GM18870 (cell line): ENCODE measurements at regions not wholly inside any gene's neighbourhood (a gene's known extent, or its start where the extent isn't known, plus 50 kb on each side); places are given as distances from the start of the nearest gene placed in this dataset.
A peak's percentile ranks its signal among the peaks of the same experiment; 100 is the strongest.
"Not testable (repeated sequence)": the region's sequence is repeated elsewhere in the genome, so short reads cannot be mapped to it uniquely, and the experiment has no call there.

Experiments
- ATAC-seq: cut with Tn5 transposase; IDR thresholded peaks from one replicate; pipeline ENCODE4 v1.9.1; 2021; ENCODE audit warnings: moderate library complexity; ENCODE audit not compliant: unreplicated experiment

GRCh38 chr16:80263181-80263823 lies 277.5 kb upstream of the DYNLRB2 start:
- ATAC-seq: no peak

- ATAC-seq: no peak
Observed at GRCh38 chr16:80260906-80261311, 279.9 kb upstream of the DYNLRB2 start.

DNA sequence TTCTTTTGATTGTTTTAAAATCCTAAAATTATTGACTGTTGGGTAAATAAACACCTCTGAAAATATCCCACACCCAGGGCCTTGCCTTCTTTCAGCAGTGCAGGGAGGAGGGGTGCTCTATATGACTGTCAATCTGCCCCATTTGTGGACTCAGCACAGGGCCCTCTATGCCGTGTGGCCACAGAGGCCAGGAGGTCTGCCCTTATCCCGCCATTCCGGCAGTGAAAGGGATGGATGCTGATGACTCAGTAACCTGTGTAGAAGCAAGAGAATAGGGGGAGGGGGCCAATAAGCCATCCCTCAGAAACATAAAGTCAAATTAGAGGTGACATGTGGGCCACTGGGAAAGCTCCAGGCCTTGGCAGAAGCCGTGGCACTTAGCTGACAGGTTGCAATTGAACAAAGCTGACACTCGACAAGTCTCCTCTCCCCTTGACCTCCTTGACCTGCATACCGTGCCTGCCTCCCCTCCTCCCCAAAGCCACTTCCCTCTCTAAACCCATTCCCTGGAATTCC lies 281.4 kb upstream of the DYNLRB2 start:
- ATAC-seq: no peak

DNA sequence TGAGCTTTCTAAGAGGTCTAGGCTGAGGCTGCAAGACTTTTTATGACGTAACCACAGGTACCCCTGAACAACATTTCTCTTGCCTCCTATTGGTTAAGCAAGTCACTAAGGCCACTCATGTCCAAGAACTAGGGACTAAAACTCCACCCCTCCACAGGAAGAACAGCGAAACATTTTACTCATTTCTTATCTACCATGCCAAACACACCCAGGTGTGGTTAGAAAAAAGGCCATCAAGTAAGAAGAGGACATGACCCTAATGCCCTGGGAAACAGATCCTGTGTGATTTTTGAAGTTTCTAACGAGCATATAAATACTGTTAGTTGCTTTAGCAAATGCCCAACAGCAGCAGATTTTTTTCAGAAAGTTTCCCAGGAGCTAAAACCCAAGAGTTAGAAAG lies 282.4 kb upstream of the DYNLRB2 start:
- no peak for ATAC-seq

- no peak for ATAC-seq
Observed at GRCh38 chr16:80254970-80255369, 285.8 kb upstream of the DYNLRB2 start.

DNA sequence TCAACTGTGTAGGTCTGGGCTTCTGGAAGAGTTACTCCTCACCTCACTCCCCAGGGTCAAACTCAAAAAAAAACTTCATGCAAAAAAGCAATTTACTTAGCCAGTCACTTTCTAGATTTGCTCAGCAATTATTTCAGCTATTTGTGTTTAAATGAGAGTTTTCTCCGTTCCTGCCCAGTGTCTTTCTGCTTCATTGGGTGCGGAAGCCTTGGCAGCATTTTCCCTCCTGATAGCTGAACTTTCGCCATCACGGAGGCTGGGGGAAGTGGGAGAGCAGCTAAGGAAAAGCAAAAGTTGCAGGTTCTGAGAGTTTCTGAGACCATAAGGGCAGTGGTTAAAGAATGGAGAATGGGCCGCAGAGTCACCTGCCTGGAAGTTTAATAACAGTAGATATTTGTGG lies 287.1 kb upstream of the DYNLRB2 start:
- ATAC-seq: no peak

GRCh38 chr16:80250381-80250780 lies 290.4 kb upstream of the DYNLRB2 start:
- ATAC-seq: no peak

- ATAC-seq: not testable (repeated sequence)
Observed at GRCh38 chr16:80243303-80243702, 297.5 kb upstream of the DYNLRB2 start.

- ATAC-seq: not testable (repeated sequence)
Observed at GRCh38 chr16:80242279-80242678, 298.5 kb upstream of the DYNLRB2 start.

GRCh38 chr16:80233097-80233835 lies 307.5 kb upstream of the DYNLRB2 start:
- ATAC-seq: no peak

- peak; percentile 58 for ATAC-seq
Observed at GRCh38 chr16:80231888-80232287, 308.9 kb upstream of the DYNLRB2 start.

GRCh38 chr16:80231121-80231520 lies 309.7 kb upstream of the DYNLRB2 start:
- ATAC-seq: no peak

- no peak for ATAC-seq
Observed at GRCh38 chr16:80230328-80231120, 310.3 kb upstream of the DYNLRB2 start.

DNA sequence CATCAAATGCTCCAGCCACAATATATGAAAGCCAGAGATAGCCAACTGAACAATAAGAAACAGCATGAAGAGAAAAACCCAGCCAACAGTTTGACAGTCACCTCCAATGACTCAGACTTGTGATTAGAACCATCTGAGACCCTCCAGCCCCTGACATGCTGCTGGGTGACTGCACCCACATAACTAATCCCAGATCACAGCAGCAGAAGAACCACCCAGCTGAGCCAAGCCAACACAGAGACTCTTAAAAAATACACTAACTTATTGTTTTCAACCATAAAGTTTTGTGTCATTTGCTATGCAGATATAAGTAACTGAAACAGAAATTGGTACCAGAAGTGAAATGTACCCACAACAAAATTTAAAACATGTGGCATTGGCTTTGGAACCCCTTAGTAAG lies 314.3 kb upstream of the DYNLRB2 start:
- no peak for ATAC-seq

DNA sequence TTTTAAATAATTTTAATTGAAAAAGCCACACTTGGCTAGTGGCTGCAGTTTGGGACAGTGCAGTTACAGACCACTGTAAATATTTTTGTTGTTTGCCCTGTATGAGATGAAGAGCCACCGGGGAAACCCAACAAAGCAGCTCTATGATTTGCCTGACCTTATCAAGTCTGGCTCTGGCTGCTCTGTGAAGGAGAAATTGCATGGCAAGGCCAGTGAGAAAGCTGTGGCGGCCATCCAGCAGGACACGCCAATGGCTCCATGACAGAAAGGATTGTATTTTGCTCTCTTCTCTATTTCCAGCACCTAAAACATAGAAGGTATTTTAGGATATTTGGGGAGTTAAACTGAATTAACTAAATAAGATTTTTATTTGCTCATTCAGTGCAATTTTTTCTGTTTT lies 330.0 kb upstream of the DYNLRB2 start:
- no peak for ATAC-seq

DNA sequence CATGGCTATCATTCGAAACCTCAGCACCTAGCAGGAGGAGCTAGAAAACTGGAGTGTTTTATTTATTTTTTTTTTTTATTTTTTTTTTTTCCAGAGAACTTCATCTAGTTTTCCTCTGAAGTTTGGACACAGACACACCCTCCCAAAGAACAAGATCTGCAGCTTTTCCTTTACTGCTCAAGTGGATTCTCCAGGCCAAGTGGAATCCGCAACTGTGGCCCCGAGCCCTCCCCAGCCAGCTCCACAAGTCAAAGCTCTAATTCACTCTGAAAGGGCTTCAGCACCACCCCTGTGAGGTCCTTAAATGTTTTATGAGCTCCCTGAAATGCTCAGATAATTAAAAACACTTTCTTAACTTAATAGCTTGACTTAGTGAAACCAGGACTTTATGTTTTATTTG lies 332.1 kb upstream of the DYNLRB2 start:
- no peak for ATAC-seq

DNA sequence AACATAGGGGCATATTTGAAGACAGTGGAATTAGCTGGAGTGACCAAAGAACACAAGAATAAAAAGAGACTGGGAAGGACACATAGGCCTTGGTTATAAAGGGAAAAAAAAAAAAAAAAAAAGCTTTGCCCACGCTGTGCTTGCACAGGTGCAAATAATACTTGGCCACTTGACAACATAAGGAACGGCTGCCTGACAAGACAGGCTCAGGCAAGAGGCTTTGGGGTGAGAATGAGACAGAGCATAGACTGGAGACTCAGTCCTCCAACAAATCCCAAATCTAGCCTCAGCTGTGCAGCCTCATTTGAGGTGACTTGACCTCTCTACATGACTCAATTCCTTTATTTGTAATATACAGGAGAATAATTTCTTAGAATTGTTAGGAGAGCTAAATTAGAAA lies 332.8 kb upstream of the DYNLRB2 start:
- ATAC-seq: no peak

DNA sequence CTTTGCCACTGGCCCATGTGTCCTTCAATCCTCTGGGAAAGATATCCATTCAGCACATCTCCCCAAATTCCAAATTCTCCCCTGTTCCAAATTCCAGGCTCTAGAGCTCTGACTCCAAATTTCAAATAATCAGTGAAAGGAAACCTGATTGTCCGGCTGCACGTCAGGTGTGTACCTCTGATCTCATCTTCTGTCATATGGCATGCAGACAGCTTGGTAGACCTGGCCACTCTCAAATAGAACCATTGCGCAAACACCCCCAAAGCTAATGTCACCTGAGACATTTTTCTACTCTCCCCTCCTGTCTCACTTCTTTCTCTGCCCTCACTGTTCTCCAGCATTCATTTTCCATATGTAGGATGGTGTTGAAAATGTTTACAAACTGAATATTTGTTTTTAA lies 337.0 kb upstream of the DYNLRB2 start:
- ATAC-seq: no peak

DNA sequence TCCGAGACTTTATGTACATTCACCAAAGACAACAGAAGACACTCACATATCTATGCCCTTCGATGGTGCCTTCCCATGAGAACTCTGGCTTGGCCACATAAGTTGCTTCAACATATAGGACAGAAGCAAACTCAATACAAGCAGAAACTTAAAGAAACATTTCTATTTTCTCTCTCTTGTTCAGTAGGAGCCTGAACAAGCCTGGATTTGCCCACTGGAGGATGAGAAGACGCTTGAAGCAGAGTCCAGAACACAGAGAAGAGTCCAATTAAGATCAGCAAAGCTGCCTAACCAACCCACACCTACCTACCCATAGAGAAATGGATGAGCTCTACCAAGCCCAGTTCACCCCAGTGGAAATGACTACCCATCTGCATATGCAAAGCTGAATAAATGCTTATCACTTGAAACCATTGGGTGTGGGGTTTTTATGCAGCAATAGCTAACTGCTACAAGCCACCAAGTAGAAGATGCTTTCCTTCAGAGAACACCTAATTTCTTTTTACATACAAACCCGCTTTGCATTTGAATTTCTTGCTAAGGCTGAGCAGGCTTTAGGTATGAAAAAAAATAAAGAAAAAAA lies 337.9 kb upstream of the DYNLRB2 start:
- ATAC-seq: no peak

DNA sequence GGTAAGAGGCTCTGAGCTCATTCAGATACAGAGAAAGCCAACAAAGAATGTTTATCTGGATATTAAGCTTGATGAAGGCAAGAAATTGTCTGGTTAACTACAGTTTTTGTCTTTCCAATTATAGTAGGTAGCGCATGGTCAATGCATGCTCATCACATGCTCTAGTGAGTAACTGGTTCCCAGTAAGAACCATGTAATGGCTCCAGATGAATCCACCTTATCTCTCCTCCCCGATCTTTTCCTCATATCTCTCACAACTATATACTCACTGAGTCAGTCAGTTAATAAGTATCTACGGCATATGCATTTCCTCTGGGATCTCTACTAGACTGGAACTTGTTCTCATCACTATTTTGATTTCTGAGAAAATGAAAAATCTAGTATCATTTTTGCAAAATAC lies 340.7 kb upstream of the DYNLRB2 start:
- no peak for ATAC-seq

DNA sequence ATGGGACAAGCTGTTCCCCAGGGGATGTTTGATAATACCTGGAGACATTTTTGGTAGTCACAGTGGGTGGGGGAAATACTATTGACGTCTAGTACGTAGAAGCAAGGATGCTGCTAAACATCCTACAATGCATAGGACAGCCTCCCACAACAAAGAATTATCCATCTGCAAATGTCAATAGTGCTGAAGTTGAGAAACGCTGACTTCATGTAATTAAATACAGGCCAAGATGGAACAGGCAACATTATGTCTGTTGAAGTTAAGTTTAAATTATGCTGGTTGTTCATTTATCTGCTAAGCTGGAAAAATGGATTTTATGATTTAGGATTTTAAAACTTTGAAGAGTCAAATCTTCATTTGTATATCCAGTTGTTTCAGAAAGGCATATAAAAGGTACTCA lies 341.2 kb upstream of the DYNLRB2 start:
- no peak for ATAC-seq
